ENCODE measurements at regions not wholly inside any gene's neighbourhood (a gene's known extent, or its start where the extent isn't known, plus 50 kb on each side); places are given as distances from the start of the nearest gene placed in this dataset.

DNA sequence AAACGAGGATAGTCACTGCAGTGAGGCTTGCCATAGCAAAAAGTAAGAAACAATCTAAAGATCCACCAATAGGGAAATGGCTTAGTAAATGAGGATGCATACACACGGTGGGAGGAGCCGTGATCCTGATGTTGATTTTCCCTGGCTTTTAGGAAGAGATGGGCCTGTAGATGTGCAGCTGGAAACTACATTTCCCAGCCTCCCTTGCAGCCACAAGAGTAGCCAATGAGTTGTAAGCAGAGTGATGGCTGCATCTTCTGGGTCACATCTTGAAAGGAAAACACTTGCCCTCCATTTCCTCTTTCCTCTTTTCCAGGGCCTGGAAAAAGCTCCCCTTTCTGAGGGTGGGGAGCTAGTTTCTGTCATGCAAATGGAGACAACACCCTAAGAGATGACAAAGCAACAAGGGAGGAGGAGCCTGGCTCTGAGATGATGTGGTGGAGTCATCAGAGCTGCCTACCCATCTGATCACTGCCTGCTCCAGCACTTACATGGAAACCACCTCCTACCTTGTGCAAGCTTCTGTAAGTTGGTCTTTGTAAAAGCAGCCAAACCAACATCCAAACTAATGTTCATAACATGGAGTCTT is 139.1 kb downstream of the TLE3 start:
- no peaks in the 10 kb centered on the region for H3K4me1 ChIP-seq (replicated peaks)
- no peaks in the 10 kb centered on the region for H3K9me3 ChIP-seq
- intact Hi-C loops (cut with DNase I) = no loop called here
- 74% methylated on average over 3 of the region's 3 CpGs for WGBS
- H3K4me3 ChIP-seq = no peak overlapping the region
- no peaks in the 10 kb centered on the region for H3K27me3 ChIP-seq (replicated peaks; ENCODE audit: insufficient read depth)
- no peak overlapping the region for H3K27ac ChIP-seq
- no peak for DNase-seq (ENCODE audit: low spot score)
- TF ChIP-seq, protein P1, sequence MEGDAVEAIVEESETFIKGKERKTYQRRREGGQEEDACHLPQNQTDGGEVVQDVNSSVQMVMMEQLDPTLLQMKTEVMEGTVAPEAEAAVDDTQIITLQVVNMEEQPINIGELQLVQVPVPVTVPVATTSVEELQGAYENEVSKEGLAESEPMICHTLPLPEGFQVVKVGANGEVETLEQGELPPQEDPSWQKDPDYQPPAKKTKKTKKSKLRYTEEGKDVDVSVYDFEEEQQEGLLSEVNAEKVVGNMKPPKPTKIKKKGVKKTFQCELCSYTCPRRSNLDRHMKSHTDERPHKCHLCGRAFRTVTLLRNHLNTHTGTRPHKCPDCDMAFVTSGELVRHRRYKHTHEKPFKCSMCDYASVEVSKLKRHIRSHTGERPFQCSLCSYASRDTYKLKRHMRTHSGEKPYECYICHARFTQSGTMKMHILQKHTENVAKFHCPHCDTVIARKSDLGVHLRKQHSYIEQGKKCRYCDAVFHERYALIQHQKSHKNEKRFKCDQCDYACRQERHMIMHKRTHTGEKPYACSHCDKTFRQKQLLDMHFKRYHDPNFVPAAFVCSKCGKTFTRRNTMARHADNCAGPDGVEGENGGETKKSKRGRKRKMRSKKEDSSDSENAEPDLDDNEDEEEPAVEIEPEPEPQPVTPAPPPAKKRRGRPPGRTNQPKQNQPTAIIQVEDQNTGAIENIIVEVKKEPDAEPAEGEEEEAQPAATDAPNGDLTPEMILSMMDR (IDR thresholded peaks at IDR 0.05) = no peak
- TF ChIP-seq POLR2A (IDR thresholded peaks at IDR 0.05) (no peak), POLR2AphosphoS5 (IDR thresholded peaks at IDR 0.05) (no peak)
- no peaks in the 10 kb centered on the region for H3K36me3 ChIP-seq

DNA sequence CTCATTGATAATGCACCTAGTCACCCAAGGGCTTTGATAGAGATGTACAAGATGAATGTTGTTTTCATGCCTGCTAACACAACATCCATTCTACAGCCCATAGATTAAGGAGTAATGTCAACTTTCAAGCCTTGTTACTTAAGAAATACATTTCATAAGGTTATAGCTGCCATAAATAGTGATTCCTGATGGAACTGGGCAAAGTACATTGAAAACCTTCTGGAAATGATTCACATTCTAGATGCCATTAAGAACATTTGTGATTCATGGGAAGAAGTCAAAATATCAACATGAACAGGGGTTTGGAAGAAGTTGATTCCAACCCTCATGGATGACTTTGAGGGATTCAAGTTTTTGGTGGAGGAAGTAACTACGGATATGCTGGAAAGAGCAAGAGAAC is 135.2 kb downstream of the TLE3 start:
- TF ChIP-seq POLR2AphosphoS5 (IDR thresholded peaks at IDR 0.05) (no peak), POLR2A (IDR thresholded peaks at IDR 0.05) (no peak)
- TF ChIP-seq, protein P1 (IDR thresholded peaks at IDR 0.05) = no peak
- Histone ChIP-seq H3K36me3 (no peaks in the 10 kb centered on the region), H3K27me3 (replicated peaks; ENCODE audit: insufficient read depth) (no peaks in the 10 kb centered on the region), H3K27ac (no peak overlapping the region), H3K4me3 (no peak overlapping the region), H3K4me1 (replicated peaks) (no peaks in the 10 kb centered on the region), H3K9me3 (no peaks in the 10 kb centered on the region)
- 91% methylated on average over 1 of the region's 1 CpG for WGBS
- intact Hi-C loops (cut with DNase I) = no loop called here
- DNase-seq (ENCODE audit: low spot score) = no peak

DNA sequence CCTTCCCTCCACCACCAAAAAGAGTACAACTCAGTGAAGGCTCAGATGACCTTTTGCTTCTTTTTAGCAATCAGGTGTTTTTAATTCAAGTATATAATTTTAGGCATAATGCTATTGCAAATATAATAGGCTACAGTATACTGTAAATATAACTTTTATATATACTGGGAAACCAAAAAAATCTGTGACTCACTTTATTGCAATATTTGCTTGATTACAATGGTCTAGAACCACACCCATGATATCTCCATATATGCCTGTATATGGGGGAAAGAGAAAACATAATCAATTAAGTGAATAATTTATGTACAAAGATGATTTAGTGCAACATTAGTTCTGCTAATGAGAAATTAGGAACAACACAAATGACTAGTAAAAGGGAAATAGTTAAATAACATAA is 134.3 kb downstream of the TLE3 start:
- TF ChIP-seq POLR2A (IDR thresholded peaks at IDR 0.05) (no peak), POLR2AphosphoS5 (IDR thresholded peaks at IDR 0.05) (no peak)
- TF ChIP-seq, protein P1 (IDR thresholded peaks at IDR 0.05) = no peak
- intact Hi-C loops (cut with DNase I) = no loop called here

DNA sequence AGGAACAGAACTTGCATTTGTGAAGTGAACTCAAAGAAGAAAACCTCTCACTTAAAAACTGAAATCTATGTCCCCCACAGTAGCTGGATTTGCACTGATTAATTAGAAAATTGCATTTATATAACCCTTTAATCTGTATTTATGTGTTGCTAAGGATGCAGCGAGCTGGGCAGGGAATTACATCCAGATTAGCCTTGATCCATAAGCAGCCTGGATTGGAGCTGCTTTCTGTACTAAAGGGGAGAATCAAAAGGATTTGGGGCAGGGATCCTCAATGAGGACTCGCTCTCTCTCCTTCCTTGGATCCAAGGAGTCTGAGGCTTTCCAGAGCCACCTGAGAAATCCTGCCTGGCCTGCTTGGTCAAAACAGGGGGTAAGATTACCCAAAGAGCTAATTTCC is 125.9 kb downstream of the TLE3 start:
- no peaks in the 10 kb centered on the region for H3K9me3 ChIP-seq
- no peaks in the 10 kb centered on the region for H3K27me3 ChIP-seq (replicated peaks; ENCODE audit: insufficient read depth)
- H3K4me3 ChIP-seq = no peak overlapping the region
- H3K4me1 ChIP-seq (replicated peaks) = no peaks in the 10 kb centered on the region
- DNase-seq (ENCODE audit: low spot score) = no peak
- TF ChIP-seq POLR2A (IDR thresholded peaks at IDR 0.05) (no peak), POLR2AphosphoS5 (IDR thresholded peaks at IDR 0.05) (no peak)
- TF ChIP-seq, protein P1 (IDR thresholded peaks at IDR 0.05) = no peak
- H3K27ac ChIP-seq = no peak overlapping the region
- WGBS = 91% methylated on average over 2 of the region's 2 CpGs
- no peaks in the 10 kb centered on the region for H3K36me3 ChIP-seq
- intact Hi-C loops (cut with DNase I) = no loop called here

More for the DNA sequence above, 134.3 kb downstream of the TLE3 start:
- Histone ChIP-seq H3K9me3 (no peaks in the 10 kb centered on the region), H3K4me3 (no peak overlapping the region), H3K4me1 (replicated peaks) (no peaks in the 10 kb centered on the region), H3K36me3 (no peaks in the 10 kb centered on the region), H3K27ac (no peak overlapping the region), H3K27me3 (replicated peaks; ENCODE audit: insufficient read depth) (no peaks in the 10 kb centered on the region)
- DNase-seq (ENCODE audit: low spot score) = no peak

DNA sequence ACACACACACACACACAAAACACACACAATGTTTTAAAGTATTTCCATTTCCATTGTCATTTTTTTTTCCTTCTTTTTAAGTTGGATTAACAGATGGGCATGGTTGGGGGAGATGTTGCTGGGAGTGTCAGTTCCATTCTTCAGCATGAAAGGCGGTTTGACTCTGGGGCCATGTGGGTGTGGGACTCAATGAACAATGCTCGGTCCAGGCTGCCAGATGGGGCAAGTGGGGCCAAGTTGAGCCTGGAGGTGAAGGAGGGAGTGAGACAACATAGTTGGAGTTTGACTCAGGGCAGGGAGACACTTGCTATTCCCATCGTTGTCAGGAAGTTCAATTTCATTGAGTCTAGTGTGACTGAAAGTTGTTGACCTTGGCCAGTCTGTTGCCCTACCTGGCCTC is 125.3 kb downstream of the TLE3 start:
- intact Hi-C loops (cut with DNase I) = no loop called here
- H3K9me3 ChIP-seq = no peaks in the 10 kb centered on the region
- no peak for DNase-seq (ENCODE audit: low spot score)

More for the DNA sequence above, 125.3 kb downstream of the TLE3 start:
- TF ChIP-seq, protein P1 (IDR thresholded peaks at IDR 0.05) = no peak
- no peak for TF ChIP-seq POLR2AphosphoS5 (IDR thresholded peaks at IDR 0.05)
- no peak for TF ChIP-seq POLR2A (IDR thresholded peaks at IDR 0.05)
- Histone ChIP-seq H3K4me1 (replicated peaks) (no peaks in the 10 kb centered on the region), H3K4me3 (no peak overlapping the region), H3K27ac (no peak overlapping the region), H3K27me3 (replicated peaks; ENCODE audit: insufficient read depth) (no peaks in the 10 kb centered on the region), H3K36me3 (no peaks in the 10 kb centered on the region)
- 78% methylated on average over 3 of the region's 3 CpGs for WGBS

Data from prostate gland (tissue), 2 donors.